Body of pancreas (tissue), 4 donors: ENCODE measurements at regions not wholly inside any gene's neighbourhood (a gene's known extent, or its start where the extent isn't known, plus 50 kb on each side); places are given as distances from the start of the nearest gene placed in this dataset.
"Not testable (repeated sequence)": the region's sequence is repeated elsewhere in the genome, so short reads cannot be mapped to it uniquely, and the experiment has no call there.

Experiments used
- ATAC-seq: fragments of 150-250 bp; one replicate; pipeline ENCODE4 v1.9.1; 2016
- DNase-seq, 4 donors: peaks; one replicate each; pipeline ENCODE4 v3.0.0-alpha.2; 2019
- H3K27ac ChIP-seq, 4 donors: fragments of 200-600 bp; sonication (generic); 1 replicate in 3 of 4; 2 replicates in 1 of 4; pipeline versions ENCODE4 v1.5.1 to v1.6.1; 2016 to 2019; ENCODE audit warnings: mild to moderate bottlenecking in 1 of 4, mixed read lengths in 1 of 4, moderate library complexity in 1 of 4
- H3K27me3 ChIP-seq, 2 donors: fragments of 200-600 bp; sonication (generic); one replicate each; pipeline ENCODE4 v1.6.0; 2016; ENCODE audit warnings: mild to moderate bottlenecking in 1 of 2
- H3K36me3 ChIP-seq, 2 donors: fragments of 200-600 bp; sonication (generic); replicated peaks in 1 of 2; 2 replicates each; pipeline ENCODE4 v1.5.1; 2016; ENCODE audit warnings: low read depth in 2 of 2; ENCODE audit not compliant: insufficient read depth in 1 of 2
- H3K4me1 ChIP-seq: fragments of 200-600 bp; sonication (generic); one replicate; pipeline ENCODE4 v1.6.0; 2016
- H3K4me3 ChIP-seq, 2 donors: fragments of 200-600 bp; sonication (generic); 1 replicate in 1 of 2; 2 replicates in 1 of 2; pipeline ENCODE4 v1.5.1; 2016 to 2019
- H3K9me3 ChIP-seq, 3 donors: fragments of 200-600 bp; sonication (generic); 1 replicate in 2 of 3; 2 replicates in 1 of 3; pipeline ENCODE4 v1.5.1; 2016
- CTCF ChIP-seq, 7 experiments: fragments of 450-650 bp in 4 of 7; fragments of 200-600 bp in 3 of 7; sonication (generic) in 3 of 7; IDR thresholded peaks; one replicate each; pipeline ENCODE4 v1.5.1; 2016 to 2019; ENCODE audit warnings: antibody characterized with exemption in 7 of 7
- POLR2A ChIP-seq, 3 donors: fragments of 450-650 bp; IDR thresholded peaks; one replicate each; pipeline ENCODE4 v1.6.1; 2016; ENCODE audit warnings: antibody characterized with exemption in 3 of 3, mild to moderate bottlenecking in 2 of 3
- WGBS, 2 donors: methylation state at CpG; one replicate each; pipeline ENCODE4 v1.1.5; 2017; 5-methylcytosine and 5-hydroxymethylcytosine counted together
- intact Hi-C: fragments of 100-400 bp; cut with DNase I; formaldehyde crosslinking; loops from one replicate; pipeline ENCODE4 v1.15.1; 2023

GRCh38 chr17:63086483-63087185 lies 120.6 kb downstream of the TANC2 start:
- no peaks in the 10 kb centered on the region for H3K9me3 ChIP-seq
- 93% methylated on average over 9 of the region's 9 CpGs for WGBS, 2 donors
- H3K36me3 ChIP-seq, result no peaks in the 10 kb centered on the region
- no peaks in the 10 kb centered on the region for H3K4me1 ChIP-seq
- H3K27ac ChIP-seq, result no peak overlapping the region
- DNase-seq (peak in 1 of 4 donors; percentile 5), ATAC-seq (no peak)
- TF ChIP-seq POLR2A (IDR thresholded peaks at IDR 0.05), result no peak
- no peak for TF ChIP-seq CTCF (IDR thresholded peaks at IDR 0.05)
- no peak overlapping the region for H3K4me3 ChIP-seq
- intact Hi-C loops, result no loop called here
- H3K27me3 ChIP-seq, result no peaks in the 10 kb centered on the region

- H3K4me1 ChIP-seq, H3K27me3 ChIP-seq, H3K9me3 ChIP-seq, intact Hi-C loops, H3K36me3 ChIP-seq, DNase-seq, H3K4me3 ChIP-seq, ATAC-seq, H3K27ac ChIP-seq: not testable (repeated sequence)
- 94 to 96% methylated on average over 7 of the region's 7 CpGs for WGBS, 2 donors
These were observed 124.5 kb downstream of the TANC2 start for GRCh38 chr17:63090358-63091114.

- H3K4me1 ChIP-seq, intact Hi-C loops, DNase-seq, H3K4me3 ChIP-seq, H3K9me3 ChIP-seq, H3K36me3 ChIP-seq, H3K27ac ChIP-seq, ATAC-seq, H3K27me3 ChIP-seq: not testable (repeated sequence)
These were observed 125.9 kb downstream of the TANC2 start for GRCh38 chr17:63091909-63092308.

GRCh38 chr17:63094631-63095030 lies 128.6 kb downstream of the TANC2 start:
- 85 to 90% methylated on average over 3 of the region's 3 CpGs for WGBS, 2 donors
- H3K27ac ChIP-seq, result no peak overlapping the region
- H3K27me3 ChIP-seq, result no peaks in the 10 kb centered on the region
- intact Hi-C loops, result no loop called here
- TF ChIP-seq POLR2A (IDR thresholded peaks at IDR 0.05) (no peak), CTCF (IDR thresholded peaks at IDR 0.05) (no peak)
- no peaks in the 10 kb centered on the region for H3K4me1 ChIP-seq
- DNase-seq (no peak), ATAC-seq (no peak)
- H3K9me3 ChIP-seq, result no peaks in the 10 kb centered on the region
- no peaks in the 10 kb centered on the region for H3K36me3 ChIP-seq
- no peak overlapping the region for H3K4me3 ChIP-seq

- no peaks in the 10 kb centered on the region for H3K9me3 ChIP-seq
- ATAC-seq (no peak), DNase-seq (no peak)
- no peaks in the 10 kb centered on the region for H3K36me3 ChIP-seq
- intact Hi-C loops, result no loop called here
- no peaks in the 10 kb centered on the region for H3K27me3 ChIP-seq
- 92 to 100% methylated on average over 1 of the region's 1 CpG for WGBS, 2 donors
- no peak overlapping the region for H3K4me3 ChIP-seq
- no peak overlapping the region for H3K27ac ChIP-seq
- TF ChIP-seq CTCF (IDR thresholded peaks at IDR 0.05) (no peak), POLR2A (IDR thresholded peaks at IDR 0.05) (no peak)
- no peaks in the 10 kb centered on the region for H3K4me1 ChIP-seq
These were observed 129.4 kb downstream of the TANC2 start for GRCh38 chr17:63095459-63095858.
